ENCODE measurements at regions not wholly inside any gene's neighbourhood (a gene's known extent, or its start where the extent isn't known, plus 50 kb on each side); places are given as distances from the start of the nearest gene placed in this dataset.
"Not testable (repeated sequence)": the region's sequence is repeated elsewhere in the genome, so short reads cannot be mapped to it uniquely, and the experiment has no call there.

DNA sequence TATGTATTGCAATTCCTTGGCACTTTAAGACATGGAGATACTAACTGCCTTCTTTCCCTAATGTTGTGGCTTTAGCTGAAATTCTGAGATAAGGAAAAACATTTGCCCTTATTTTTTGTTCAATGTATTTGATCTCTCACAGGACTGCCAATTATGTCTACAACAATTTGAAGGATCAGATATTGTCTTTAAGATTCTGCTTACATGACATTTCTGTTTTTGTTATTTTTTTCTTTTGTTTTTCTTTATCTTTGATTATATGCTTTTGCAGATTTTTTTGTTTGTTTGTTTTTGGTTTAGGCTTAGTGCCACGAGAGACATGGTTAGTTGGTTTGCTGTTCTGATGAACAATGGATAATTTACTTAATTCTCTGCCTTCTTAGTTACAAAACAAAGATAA lies 303.3 kb downstream of the TECRL start:
- Histone ChIP-seq H3K27me3 (no peaks in the 10 kb centered on the region), H3K27ac (no peak overlapping the region), H3K4me1 (no peaks in the 10 kb centered on the region), H3K4me3 (no peak overlapping the region), H3K9me3 (no peaks in the 10 kb centered on the region), H3K36me3 (no peaks in the 10 kb centered on the region)
- TF ChIP-seq, protein P1, sequence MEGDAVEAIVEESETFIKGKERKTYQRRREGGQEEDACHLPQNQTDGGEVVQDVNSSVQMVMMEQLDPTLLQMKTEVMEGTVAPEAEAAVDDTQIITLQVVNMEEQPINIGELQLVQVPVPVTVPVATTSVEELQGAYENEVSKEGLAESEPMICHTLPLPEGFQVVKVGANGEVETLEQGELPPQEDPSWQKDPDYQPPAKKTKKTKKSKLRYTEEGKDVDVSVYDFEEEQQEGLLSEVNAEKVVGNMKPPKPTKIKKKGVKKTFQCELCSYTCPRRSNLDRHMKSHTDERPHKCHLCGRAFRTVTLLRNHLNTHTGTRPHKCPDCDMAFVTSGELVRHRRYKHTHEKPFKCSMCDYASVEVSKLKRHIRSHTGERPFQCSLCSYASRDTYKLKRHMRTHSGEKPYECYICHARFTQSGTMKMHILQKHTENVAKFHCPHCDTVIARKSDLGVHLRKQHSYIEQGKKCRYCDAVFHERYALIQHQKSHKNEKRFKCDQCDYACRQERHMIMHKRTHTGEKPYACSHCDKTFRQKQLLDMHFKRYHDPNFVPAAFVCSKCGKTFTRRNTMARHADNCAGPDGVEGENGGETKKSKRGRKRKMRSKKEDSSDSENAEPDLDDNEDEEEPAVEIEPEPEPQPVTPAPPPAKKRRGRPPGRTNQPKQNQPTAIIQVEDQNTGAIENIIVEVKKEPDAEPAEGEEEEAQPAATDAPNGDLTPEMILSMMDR (IDR thresholded peaks at IDR 0.05) = no peak
- intact Hi-C loops (cut with DNase I; ENCODE audit: low total_unique reads) = no loop called here
- DNase-seq = no peak

DNA sequence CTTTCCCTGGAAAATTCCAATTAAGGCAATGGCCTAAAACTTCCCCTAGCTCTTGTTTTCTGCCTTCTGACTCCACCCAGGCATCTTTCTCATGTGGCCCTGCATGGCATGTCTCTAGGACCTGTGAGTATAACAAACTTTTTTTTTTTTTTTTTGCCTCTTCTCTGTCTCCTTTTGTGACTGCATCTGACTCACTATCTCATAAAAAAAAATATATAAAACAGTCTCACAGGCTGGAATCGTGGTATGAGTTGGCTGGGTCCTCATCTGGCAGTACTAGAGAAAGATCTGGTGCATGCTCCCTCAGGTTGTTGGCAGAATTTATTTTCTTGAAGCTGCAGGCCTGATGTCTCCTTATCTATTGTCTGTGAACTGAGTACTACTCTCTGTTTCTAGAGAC lies 313.9 kb downstream of the TECRL start:
- H3K27me3 ChIP-seq = no peaks in the 10 kb centered on the region
- no peak for TF ChIP-seq POLR2A (IDR thresholded peaks at IDR 0.05)
- TF ChIP-seq, protein P1 (IDR thresholded peaks at IDR 0.05) = no peak
- no peak for DNase-seq
- H3K9me3 ChIP-seq = no peaks in the 10 kb centered on the region
- no peak overlapping the region for H3K4me3 ChIP-seq
- intact Hi-C loops (cut with DNase I; ENCODE audit: low total_unique reads) = no loop called here
- H3K36me3 ChIP-seq = no peaks in the 10 kb centered on the region
- no peaks in the 10 kb centered on the region for H3K4me1 ChIP-seq
- H3K27ac ChIP-seq = no peak overlapping the region

DNA sequence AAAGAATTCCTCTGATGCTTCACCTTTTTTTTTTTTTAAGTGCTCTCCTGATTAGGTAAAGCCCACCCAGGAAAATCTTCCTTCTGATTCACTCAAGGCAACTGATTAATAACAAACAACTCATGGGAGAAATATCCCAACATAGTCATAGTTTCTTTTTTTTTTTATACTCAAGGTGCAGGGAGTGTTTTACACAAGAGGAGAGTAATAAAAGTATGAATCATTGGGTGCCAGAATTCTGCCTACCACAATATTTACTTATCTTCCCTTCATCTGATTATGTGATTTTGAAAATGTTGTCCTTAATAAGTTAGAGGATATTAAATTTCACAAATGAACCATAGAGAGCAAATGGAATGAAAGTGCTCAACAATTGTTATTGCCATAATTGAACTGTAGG lies 329.9 kb downstream of the TECRL start:
- no peaks in the 10 kb centered on the region for H3K36me3 ChIP-seq
- intact Hi-C loops (cut with DNase I; ENCODE audit: low total_unique reads) = no loop called here
- H3K9me3 ChIP-seq = no peaks in the 10 kb centered on the region
- TF ChIP-seq POLR2A (IDR thresholded peaks at IDR 0.05) = no peak
- TF ChIP-seq, protein P1 (IDR thresholded peaks at IDR 0.05) = no peak
- no peak for DNase-seq
- no peaks in the 10 kb centered on the region for H3K4me1 ChIP-seq
- H3K27me3 ChIP-seq = no peaks in the 10 kb centered on the region
- H3K27ac ChIP-seq = no peak overlapping the region
- no peak overlapping the region for H3K4me3 ChIP-seq

GRCh38 chr4:64068096-64068495 lies 341.2 kb downstream of the TECRL start:
- intact Hi-C loops (cut with DNase I; ENCODE audit: low total_unique reads) = no loop called here
- Histone ChIP-seq H3K27me3 (no peaks in the 10 kb centered on the region), H3K9me3 (no peaks in the 10 kb centered on the region), H3K27ac (no peak overlapping the region), H3K4me1 (no peaks in the 10 kb centered on the region), H3K36me3 (no peaks in the 10 kb centered on the region), H3K4me3 (no peak overlapping the region)
- DNase-seq = no peak
- no peak for TF ChIP-seq POLR2A (IDR thresholded peaks at IDR 0.05)
- TF ChIP-seq, protein P1 (IDR thresholded peaks at IDR 0.05) = no peak

DNA sequence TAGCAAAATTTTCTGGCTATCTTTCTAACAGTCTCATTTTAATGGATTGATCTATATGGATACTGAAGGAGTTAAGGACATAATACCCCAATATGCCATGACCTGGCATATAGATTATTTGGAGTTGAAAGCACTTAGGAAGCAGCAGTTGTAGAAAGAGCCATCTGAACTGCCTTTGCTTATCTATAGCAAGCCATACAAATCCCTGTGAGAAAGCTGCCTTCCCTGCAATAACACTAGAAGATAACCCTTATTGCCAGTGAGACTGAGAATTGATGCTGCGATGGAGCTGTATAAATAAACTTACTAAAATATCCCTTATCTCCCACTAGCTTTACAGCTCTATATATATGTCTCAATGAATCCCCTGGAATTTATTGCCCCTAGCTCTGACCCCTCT lies 346.3 kb downstream of the TECRL start:
- intact Hi-C loops (cut with DNase I; ENCODE audit: low total_unique reads) = no loop called here
- Histone ChIP-seq H3K36me3 (no peaks in the 10 kb centered on the region), H3K4me1 (no peaks in the 10 kb centered on the region), H3K27ac (no peak overlapping the region), H3K4me3 (no peak overlapping the region), H3K27me3 (no peaks in the 10 kb centered on the region), H3K9me3 (no peaks in the 10 kb centered on the region)
- TF ChIP-seq, protein P1 (IDR thresholded peaks at IDR 0.05) = no peak
- no peak for TF ChIP-seq POLR2A (IDR thresholded peaks at IDR 0.05)
- DNase-seq = no peak

DNA sequence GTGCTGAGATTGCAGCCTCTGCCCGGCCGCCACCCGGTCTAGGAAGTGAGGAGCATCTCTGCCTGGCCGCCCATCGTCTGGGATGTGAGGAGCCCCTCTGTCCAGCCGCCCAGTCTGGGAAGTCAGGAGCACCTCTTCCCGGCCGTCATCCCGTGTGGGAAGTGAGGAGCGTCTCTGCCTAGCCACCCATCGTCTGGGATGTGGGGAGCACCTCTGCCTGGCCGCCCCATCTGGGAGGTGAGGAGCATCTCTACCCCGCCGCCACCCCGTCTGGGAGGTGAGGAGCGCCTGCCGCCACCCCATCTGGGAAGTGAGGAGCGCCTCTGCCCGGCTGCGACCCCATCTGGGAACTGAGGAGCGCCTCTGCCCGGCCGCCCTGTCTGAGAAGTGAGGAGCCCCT lies 372.2 kb downstream of the TECRL start:
- DNase-seq; H3K27ac ChIP-seq; H3K36me3 ChIP-seq; H3K4me3 ChIP-seq; H3K9me3 ChIP-seq; intact Hi-C loops (cut with DNase I; ENCODE audit: low total_unique reads); H3K27me3 ChIP-seq; H3K4me1 ChIP-seq: not testable (repeated sequence)

All from uterus (tissue), 3 donors.